Stimulated activated naive B cell treated with anti-CD40 and anti-IgM and Interleukin-4, amounts not matched to agents 10 μg/mL and 1 μg/mL and 100 μg/mL, for 72 hours (primary cell): ENCODE measurements at regions not wholly inside any gene's neighbourhood (a gene's known extent, or its start where the extent isn't known, plus 50 kb on each side); places are given as distances from the start of the nearest gene placed in this dataset.

Source experiments
- ATAC-seq, 2 donors: fragments of 150-1000 bp; cut with Tn5 transposase; replicated peaks; 2 replicates each; pipeline ENCODE4 v1.10.0; 2021; ENCODE audit warnings: moderate library complexity in 1 of 2
- DNase-seq: peaks from one replicate; pipeline ENCODE4 v3.0.0; 2021
- H3K27ac Mint-ChIP-seq: one replicate; pipeline ENCODE4 v1.8.0; 2022; ENCODE audit warnings: mild to moderate bottlenecking, mixed read lengths
- H3K27me3 Mint-ChIP-seq, 2 donors: one replicate each; pipeline ENCODE4 v1.8.0; 2022; ENCODE audit warnings: mixed read lengths in 2 of 2
- H3K36me3 Mint-ChIP-seq, 2 donors: one replicate each; pipeline ENCODE4 v1.8.0; 2022; ENCODE audit warnings: mixed read lengths in 2 of 2, mild to moderate bottlenecking in 1 of 2
- H3K4me1 Mint-ChIP-seq, 2 donors: one replicate each; pipeline ENCODE4 v1.8.0; 2022; ENCODE audit warnings: mixed read lengths in 2 of 2, mild to moderate bottlenecking in 1 of 2
- H3K4me3 Mint-ChIP-seq, 2 donors: one replicate each; pipeline ENCODE4 v1.8.0; 2022; ENCODE audit warnings: mild to moderate bottlenecking in 2 of 2, mixed read lengths in 2 of 2, moderate library complexity in 1 of 2
- H3K9me3 Mint-ChIP-seq, 2 donors: one replicate each; pipeline ENCODE4 v1.8.0; 2022; ENCODE audit warnings: mixed read lengths in 2 of 2, mild to moderate bottlenecking in 1 of 2

GRCh38 chr20:56715309-56715708 is 86.2 kb downstream of the TFAP2C start:
- H3K9me3 Mint-ChIP-seq = peaks cover 0 to 1% of the 10 kb centered on the region in 2 donors
- H3K4me3 Mint-ChIP-seq = no peak overlapping the region
- ATAC-seq (no peak), DNase-seq (no peak)
- H3K27me3 Mint-ChIP-seq = peaks cover 12 to 15% of the 10 kb centered on the region in 2 donors
- no peaks in the 10 kb centered on the region for H3K4me1 Mint-ChIP-seq
- no peaks in the 10 kb centered on the region for H3K36me3 Mint-ChIP-seq
- no peak overlapping the region for H3K27ac Mint-ChIP-seq

GRCh38 chr20:56715902-56716519 is 86.9 kb downstream of the TFAP2C start:
- Mint-ChIP-seq H3K36me3 (no peaks in the 10 kb centered on the region), H3K27me3 (peaks cover 12 to 15% of the 10 kb centered on the region in 2 donors), H3K9me3 (peaks cover 0 to 2% of the 10 kb centered on the region in 2 donors), H3K4me1 (peaks cover 1 to 3% of the 10 kb centered on the region in 2 donors), H3K27ac (no peak overlapping the region), H3K4me3 (no peak overlapping the region)
- DNase-seq = no peak
- no peak for ATAC-seq

- no peak for DNase-seq
- Mint-ChIP-seq H3K27ac (no peak overlapping the region), H3K4me1 (peaks cover 4 to 9% of the 10 kb centered on the region in 2 donors), H3K36me3 (no peaks in the 10 kb centered on the region), H3K4me3 (no peak overlapping the region), H3K27me3 (peaks cover 11 to 12% of the 10 kb centered on the region in 2 donors), H3K9me3 (peaks cover 0 to 2% of the 10 kb centered on the region in 2 donors)
- no peak for ATAC-seq
These were observed 87.7 kb downstream of the TFAP2C start for GRCh38 chr20:56716806-56717205.

GRCh38 chr20:56718816-56719215 is 89.7 kb downstream of the TFAP2C start:
- H3K27ac Mint-ChIP-seq = no peak overlapping the region
- peaks cover 4 to 5% of the 10 kb centered on the region in 2 donors for H3K9me3 Mint-ChIP-seq
- DNase-seq = no peak
- ATAC-seq = no peak
- peaks cover 9 to 16% of the 10 kb centered on the region in 2 donors for H3K4me1 Mint-ChIP-seq
- no peak overlapping the region for H3K4me3 Mint-ChIP-seq
- H3K36me3 Mint-ChIP-seq = peaks cover 0 to 1% of the 10 kb centered on the region in 2 donors
- peaks cover 10 to 12% of the 10 kb centered on the region in 2 donors for H3K27me3 Mint-ChIP-seq

- Mint-ChIP-seq H3K9me3 (peaks cover 4 to 5% of the 10 kb centered on the region in 2 donors), H3K4me3 (no peak overlapping the region), H3K27ac (no peak overlapping the region), H3K27me3 (peaks cover 1 to 3% of the 10 kb centered on the region in 2 donors), H3K4me1 (peaks cover 9 to 25% of the 10 kb centered on the region in 2 donors), H3K36me3 (peaks cover 0 to 1% of the 10 kb centered on the region in 2 donors)
- ATAC-seq (no peak), DNase-seq (no peak)
These were observed 91.6 kb downstream of the TFAP2C start for GRCh38 chr20:56720620-56721213.

- peak; percentile 50 for DNase-seq
- H3K36me3 Mint-ChIP-seq = peaks cover 0 to 1% of the 10 kb centered on the region in 2 donors
- ATAC-seq = peak; percentile 98
- peaks cover 4 to 5% of the 10 kb centered on the region in 2 donors for H3K9me3 Mint-ChIP-seq
- peaks cover 9 to 25% of the 10 kb centered on the region in 2 donors for H3K4me1 Mint-ChIP-seq
- no peak overlapping the region for H3K4me3 Mint-ChIP-seq
- no peak overlapping the region for H3K27ac Mint-ChIP-seq
- no peaks in the 10 kb centered on the region for H3K27me3 Mint-ChIP-seq
These were observed 92.9 kb downstream of the TFAP2C start for GRCh38 chr20:56722042-56722441.

- Mint-ChIP-seq H3K36me3 (peaks cover 0 to 1% of the 10 kb centered on the region in 2 donors), H3K4me3 (no peak overlapping the region)
These were observed 94.2 kb downstream of the TFAP2C start for GRCh38 chr20:56723331-56723730.

GRCh38 chr20:56724241-56724757 is 95.2 kb downstream of the TFAP2C start:
- Mint-ChIP-seq H3K4me3 (no peak overlapping the region), H3K27ac (no peak overlapping the region), H3K27me3 (peaks cover 0 to under 1% of the 10 kb centered on the region in 2 donors), H3K36me3 (peaks cover 0 to 1% of the 10 kb centered on the region in 2 donors), H3K9me3 (peaks cover 4 to 5% of the 10 kb centered on the region in 2 donors), H3K4me1 (peaks cover 9 to 25% of the 10 kb centered on the region in 2 donors)
- ATAC-seq = no peak
- no peak for DNase-seq

More at GRCh38 chr20:56723331-56723730, 94.2 kb downstream of the TFAP2C start:
- DNase-seq (no peak), ATAC-seq (no peak)
- H3K4me1 Mint-ChIP-seq = peaks cover 9 to 25% of the 10 kb centered on the region in 2 donors
- H3K9me3 Mint-ChIP-seq = peaks cover 4 to 5% of the 10 kb centered on the region in 2 donors
- no peak overlapping the region for H3K27ac Mint-ChIP-seq
- no peaks in the 10 kb centered on the region for H3K27me3 Mint-ChIP-seq

- Mint-ChIP-seq H3K27me3 (peaks cover 2 to 13% of the 10 kb centered on the region in 2 donors), H3K4me3 (no peak overlapping the region), H3K27ac (no peak overlapping the region), H3K4me1 (no peaks in the 10 kb centered on the region), H3K36me3 (no peaks in the 10 kb centered on the region), H3K9me3 (peaks cover 1 to 6% of the 10 kb centered on the region in 2 donors)
- ATAC-seq (no peak), DNase-seq (no peak)
These were observed 100.9 kb downstream of the TFAP2C start for GRCh38 chr20:56730003-56730402.

- DNase-seq (no peak), ATAC-seq (no peak)
- H3K27me3 Mint-ChIP-seq = peaks cover 12 to 23% of the 10 kb centered on the region in 2 donors
- H3K4me1 Mint-ChIP-seq = no peaks in the 10 kb centered on the region
- H3K4me3 Mint-ChIP-seq = no peak overlapping the region
- H3K9me3 Mint-ChIP-seq = peaks cover 1 to 6% of the 10 kb centered on the region in 2 donors
- H3K27ac Mint-ChIP-seq = no peak overlapping the region
- no peaks in the 10 kb centered on the region for H3K36me3 Mint-ChIP-seq
These were observed 101.9 kb downstream of the TFAP2C start for GRCh38 chr20:56730996-56731395.

- no peak overlapping the region for H3K27ac Mint-ChIP-seq
- no peak overlapping the region for H3K4me3 Mint-ChIP-seq
- H3K36me3 Mint-ChIP-seq = no peaks in the 10 kb centered on the region
- no peak for ATAC-seq
- no peaks in the 10 kb centered on the region for H3K4me1 Mint-ChIP-seq
- H3K27me3 Mint-ChIP-seq = peaks cover 17 to 27% of the 10 kb centered on the region in 2 donors
- DNase-seq = no peak
- H3K9me3 Mint-ChIP-seq = peaks cover 1 to 6% of the 10 kb centered on the region in 2 donors
These were observed 102.4 kb downstream of the TFAP2C start for GRCh38 chr20:56731476-56731875.

GRCh38 chr20:56733967-56734366 is 104.9 kb downstream of the TFAP2C start:
- no peak for DNase-seq
- Mint-ChIP-seq H3K9me3 (peaks cover 1 to 6% of the 10 kb centered on the region in 2 donors), H3K27me3 (peaks cover 34 to 36% of the 10 kb centered on the region in 2 donors), H3K4me1 (no peaks in the 10 kb centered on the region), H3K36me3 (no peaks in the 10 kb centered on the region), H3K27ac (no peak overlapping the region), H3K4me3 (no peak overlapping the region)
- ATAC-seq = no peak

GRCh38 chr20:56735084-56735642 is 106.1 kb downstream of the TFAP2C start:
- H3K4me1 Mint-ChIP-seq = no peaks in the 10 kb centered on the region
- no peaks in the 10 kb centered on the region for H3K36me3 Mint-ChIP-seq
- peaks cover 0 to under 1% of the 10 kb centered on the region in 2 donors for H3K9me3 Mint-ChIP-seq
- H3K4me3 Mint-ChIP-seq = no peak overlapping the region
- H3K27ac Mint-ChIP-seq = no peak overlapping the region
- DNase-seq = no peak
- H3K27me3 Mint-ChIP-seq = peaks cover 33 to 40% of the 10 kb centered on the region in 2 donors
- no peak for ATAC-seq

- Mint-ChIP-seq H3K4me3 (no peak overlapping the region), H3K27ac (no peak overlapping the region), H3K9me3 (no peaks in the 10 kb centered on the region), H3K4me1 (no peaks in the 10 kb centered on the region), H3K27me3 (peaks cover 39 to 45% of the 10 kb centered on the region in 2 donors), H3K36me3 (no peaks in the 10 kb centered on the region)
- no peak for DNase-seq
- no peak for ATAC-seq
These were observed 107.3 kb downstream of the TFAP2C start for GRCh38 chr20:56736285-56736857.
